HG02678 (cell line): ENCODE measurements at regions not wholly inside any gene's neighbourhood (a gene's known extent, or its start where the extent isn't known, plus 50 kb on each side); places are given as distances from the start of the nearest gene placed in this dataset.

Experiments used
- ATAC-seq: cut with Tn5 transposase; IDR thresholded peaks from one replicate; pipeline ENCODE4 v1.9.1; 2021; ENCODE audit warnings: mild to moderate bottlenecking, moderate library complexity; ENCODE audit not compliant: unreplicated experiment

- ATAC-seq = no peak
Observed at GRCh38 chr9:81741103-81741502, 51.8 kb upstream of the TLE1 start.

GRCh38 chr9:81748091-81748490, 58.7 kb upstream of the TLE1 start:
- ATAC-seq = no peak

- no peak for ATAC-seq
Observed at GRCh38 chr9:81753436-81753835, 64.1 kb upstream of the TLE1 start.

GRCh38 chr9:81754245-81754644, 64.9 kb upstream of the TLE1 start:
- no peak for ATAC-seq

DNA sequence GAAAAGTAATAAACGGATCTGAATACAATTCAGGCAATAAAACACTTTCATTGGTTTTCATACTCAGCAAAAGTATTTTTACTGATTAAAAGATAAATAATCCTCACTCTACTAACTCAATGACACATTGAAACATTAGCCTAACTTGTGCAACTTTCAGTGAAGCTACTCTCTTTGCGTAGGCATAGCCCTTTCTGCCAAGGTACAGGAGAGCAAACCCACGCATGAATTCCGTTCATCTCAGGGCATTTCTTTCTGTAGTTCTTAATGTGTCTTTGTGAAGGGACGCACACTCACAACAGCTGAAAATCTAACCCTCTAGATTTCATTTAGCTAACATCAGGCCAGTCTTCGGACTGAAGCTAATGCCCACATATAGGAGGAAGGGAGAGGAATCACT, 66.4 kb upstream of the TLE1 start:
- ATAC-seq = no peak

DNA sequence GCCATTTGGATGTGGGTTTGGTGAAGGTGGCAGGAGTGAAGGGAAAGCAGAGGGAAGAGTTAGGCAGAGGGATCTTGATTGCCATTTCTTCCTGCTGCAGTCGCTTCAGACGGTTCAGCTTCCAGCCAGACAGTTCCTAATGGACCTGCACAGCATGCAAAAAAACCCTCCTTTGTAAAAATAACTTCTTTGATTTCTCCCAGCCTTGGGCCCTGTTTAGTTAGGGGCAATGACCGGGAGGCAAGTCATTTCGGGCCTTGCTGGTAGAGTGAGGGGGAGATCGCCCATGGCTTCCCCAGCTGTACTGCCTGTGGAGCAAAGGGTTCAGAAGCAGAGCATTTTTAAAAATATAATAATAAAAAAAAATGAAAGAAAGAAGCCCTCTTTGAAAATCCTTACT, 67.2 kb upstream of the TLE1 start:
- ATAC-seq = no peak

GRCh38 chr9:81758123-81758797, 68.9 kb upstream of the TLE1 start:
- ATAC-seq = no peak

- no peak for ATAC-seq
Observed at GRCh38 chr9:81759680-81760215, 70.4 kb upstream of the TLE1 start.

GRCh38 chr9:81767921-81768320, 78.6 kb upstream of the TLE1 start:
- no peak for ATAC-seq

GRCh38 chr9:81771571-81771970, 82.2 kb upstream of the TLE1 start:
- ATAC-seq = no peak

- ATAC-seq = no peak
Observed at GRCh38 chr9:81772144-81772543, 82.8 kb upstream of the TLE1 start.

GRCh38 chr9:81776390-81776789, 87.0 kb upstream of the TLE1 start:
- ATAC-seq = no peak

- no peak for ATAC-seq
Observed at GRCh38 chr9:81776834-81777233, 87.5 kb upstream of the TLE1 start.

GRCh38 chr9:81777482-81777881, 88.1 kb upstream of the TLE1 start:
- ATAC-seq = no peak

- ATAC-seq = no peak
Observed at GRCh38 chr9:81782313-81782995, 93.1 kb upstream of the TLE1 start.

- ATAC-seq = no peak
Observed at GRCh38 chr9:81787747-81788632, 98.6 kb upstream of the TLE1 start.

- ATAC-seq = no peak
Observed at GRCh38 chr9:81789721-81790120, 100.4 kb upstream of the TLE1 start.

GRCh38 chr9:81790166-81790565, 100.8 kb upstream of the TLE1 start:
- ATAC-seq = no peak

- no peak for ATAC-seq
Observed at GRCh38 chr9:81791076-81791475, 101.7 kb upstream of the TLE1 start.

- no peak for ATAC-seq
Observed at GRCh38 chr9:81798606-81799005, 109.3 kb upstream of the TLE1 start.

DNA sequence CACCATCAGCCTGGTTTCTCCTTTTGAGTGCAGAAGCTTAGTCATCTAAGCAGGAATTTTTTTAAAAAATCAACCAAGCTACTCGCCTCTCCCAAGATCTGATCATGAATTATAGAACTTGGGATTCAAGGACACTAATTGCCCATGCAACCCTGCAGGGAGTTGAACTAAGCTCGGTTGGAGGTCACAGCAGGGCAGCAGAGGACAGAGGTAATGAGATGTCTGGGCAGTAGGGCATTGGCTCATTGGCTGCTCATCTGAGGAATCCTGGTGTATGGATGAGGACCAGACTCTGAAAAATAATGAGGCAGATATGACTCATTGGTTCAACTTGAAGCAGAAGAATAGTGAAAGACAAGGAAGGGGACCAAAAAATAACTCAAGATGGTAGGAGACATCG, 111.8 kb upstream of the TLE1 start:
- ATAC-seq = no peak

- ATAC-seq = no peak
Observed at GRCh38 chr9:81804306-81804705, 115.0 kb upstream of the TLE1 start.
